ENCODE measurements at regions not wholly inside any gene's neighbourhood (a gene's known extent, or its start where the extent isn't known, plus 50 kb on each side); places are given as distances from the start of the nearest gene placed in this dataset.
"Not testable (repeated sequence)": the region's sequence is repeated elsewhere in the genome, so short reads cannot be mapped to it uniquely, and the experiment has no call there.

DNA sequence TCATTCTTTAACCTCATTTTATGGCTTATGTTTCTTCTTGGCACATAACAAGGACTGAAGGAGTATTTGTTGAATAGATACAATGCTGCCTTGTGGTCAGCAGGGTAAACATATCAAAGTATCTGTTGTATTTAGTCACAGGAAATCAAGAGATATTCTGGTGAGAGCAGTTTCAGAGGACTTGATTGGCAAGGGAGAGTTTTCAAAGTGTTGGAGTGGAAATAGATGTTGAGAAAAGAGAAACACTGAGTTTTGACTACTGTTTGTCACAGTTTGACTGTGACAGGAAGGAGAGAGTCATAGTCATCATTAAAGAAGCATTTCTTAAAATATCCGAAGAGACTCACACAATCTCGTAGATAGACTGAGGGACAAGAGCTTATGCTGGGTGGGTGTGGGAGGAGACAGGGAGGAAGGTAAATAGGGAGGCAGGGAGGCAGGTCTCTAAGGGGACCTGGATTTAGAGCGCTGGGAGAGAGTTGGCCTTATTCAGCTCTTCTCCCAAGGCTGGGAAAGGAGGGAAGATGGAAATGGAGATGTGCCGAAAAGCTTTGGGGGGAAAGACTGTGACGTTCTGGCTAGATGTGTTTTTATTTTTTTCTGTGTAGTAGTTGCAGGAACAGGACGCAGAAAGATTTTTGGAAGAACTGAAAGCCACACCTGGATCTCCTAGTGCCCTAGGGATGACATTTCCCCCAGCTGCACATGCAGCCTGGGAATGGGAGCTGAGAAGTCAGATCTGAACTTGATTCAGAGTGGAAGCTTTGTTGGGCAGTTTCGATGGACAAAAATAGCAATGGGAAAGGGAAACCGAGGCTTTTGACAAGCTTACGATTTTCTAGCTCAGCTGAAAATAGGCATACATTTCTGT, 65.0 kb upstream of the IFNGR1 start:
- DNase-seq (ENCODE audit: extremely low read depth in 1 of 11, low read depth in 9 of 11, low spot score in 4 of 11): no peak

DNA sequence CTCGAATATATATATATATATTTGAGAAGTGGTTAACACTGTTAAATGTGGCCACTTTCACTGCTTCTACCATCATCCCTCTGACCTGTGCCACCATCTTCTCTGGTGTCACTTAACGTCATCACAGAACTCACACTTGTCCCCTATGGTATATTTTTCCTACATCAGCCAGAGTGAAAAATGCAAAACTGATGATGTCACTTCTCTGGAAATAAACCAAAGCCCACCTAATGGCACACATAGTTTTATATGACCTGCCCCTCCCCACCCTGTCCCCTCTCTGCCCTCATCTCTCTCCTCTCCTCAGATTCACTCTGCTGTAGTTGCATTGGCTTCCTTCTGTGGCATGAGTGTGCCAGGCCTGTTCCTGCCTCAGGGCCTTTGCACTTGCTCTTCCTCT, 63.9 kb upstream of the IFNGR1 start:
- DNase-seq (ENCODE audit: extremely low read depth in 1 of 11, low read depth in 9 of 11, low spot score in 4 of 11): no peak

DNA sequence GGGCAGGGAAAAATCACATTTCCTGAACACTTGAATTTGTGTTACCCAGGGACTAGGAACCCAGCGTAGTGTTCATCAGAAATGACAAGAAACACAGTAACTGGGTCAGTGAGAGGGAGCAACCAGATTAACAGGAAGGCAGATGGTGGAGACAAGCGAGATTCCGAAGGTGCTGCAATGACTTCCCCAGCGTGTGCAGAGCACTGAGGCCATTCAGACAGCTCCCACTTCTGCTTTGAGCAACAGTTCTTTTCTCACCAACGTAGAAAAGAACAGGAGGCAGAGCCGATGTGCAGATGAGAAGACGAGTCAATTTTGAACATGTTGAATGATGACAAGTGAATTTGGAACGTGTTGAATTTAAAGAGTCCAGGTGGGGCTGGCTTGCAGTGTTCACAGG, 63.1 kb upstream of the IFNGR1 start:
- no peak for DNase-seq (ENCODE audit: extremely low read depth in 1 of 11, low read depth in 9 of 11, low spot score in 4 of 11)

DNA sequence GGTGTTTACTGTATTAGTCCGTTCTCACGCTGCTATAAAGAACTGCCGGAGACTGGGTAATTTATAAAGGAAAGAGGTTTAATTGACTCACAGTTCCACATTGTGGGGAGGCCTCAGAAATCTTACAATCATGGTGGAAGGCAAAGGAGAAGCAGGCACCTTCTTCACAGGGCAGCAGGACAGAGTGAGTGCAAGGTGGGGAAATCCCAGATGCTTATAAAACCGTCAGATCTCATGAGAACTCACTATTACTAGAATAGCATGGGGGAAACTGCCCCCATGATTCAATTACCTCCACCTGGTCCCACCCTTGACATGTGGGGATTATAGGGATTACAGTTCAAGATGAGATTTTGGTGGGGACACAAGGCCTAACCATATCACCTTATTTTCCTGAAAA, 60.1 kb upstream of the IFNGR1 start:
- not testable (repeated sequence) for DNase-seq (ENCODE audit: extremely low read depth in 1 of 11, low read depth in 9 of 11, low spot score in 4 of 11)

DNA sequence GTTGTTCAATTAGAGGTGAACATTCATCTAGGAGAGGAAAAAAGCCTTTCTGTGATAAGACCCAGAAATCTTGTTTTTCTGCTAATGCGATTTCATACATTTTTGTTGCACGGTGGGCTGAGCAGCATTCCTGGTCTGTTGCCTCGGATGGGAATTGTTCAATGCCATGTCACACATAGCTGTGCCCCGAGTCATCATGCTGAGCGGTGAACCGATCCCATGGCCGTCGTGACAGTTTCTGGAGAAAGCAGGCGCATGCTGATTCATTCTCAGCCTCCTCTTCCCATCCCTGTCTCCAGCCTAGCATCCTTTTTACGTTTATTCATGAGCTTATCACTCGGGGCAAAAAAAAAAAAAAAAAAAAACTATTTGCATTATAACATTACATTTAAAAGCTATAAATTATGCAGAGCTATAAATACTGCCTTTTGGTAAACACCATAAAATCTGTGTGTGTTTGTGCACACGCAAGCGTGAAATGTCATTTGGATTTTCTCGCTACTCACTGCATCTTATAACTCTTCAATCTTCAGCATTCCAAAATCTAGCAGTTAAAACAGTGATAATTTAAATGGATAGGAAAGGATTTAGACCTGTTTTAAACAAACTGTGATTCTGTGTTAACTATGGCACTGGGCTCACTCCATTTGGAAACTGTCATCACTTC, 58.9 kb upstream of the IFNGR1 start:
- DNase-seq (ENCODE audit: extremely low read depth in 1 of 11, low read depth in 9 of 11, low spot score in 4 of 11): no peak

DNA sequence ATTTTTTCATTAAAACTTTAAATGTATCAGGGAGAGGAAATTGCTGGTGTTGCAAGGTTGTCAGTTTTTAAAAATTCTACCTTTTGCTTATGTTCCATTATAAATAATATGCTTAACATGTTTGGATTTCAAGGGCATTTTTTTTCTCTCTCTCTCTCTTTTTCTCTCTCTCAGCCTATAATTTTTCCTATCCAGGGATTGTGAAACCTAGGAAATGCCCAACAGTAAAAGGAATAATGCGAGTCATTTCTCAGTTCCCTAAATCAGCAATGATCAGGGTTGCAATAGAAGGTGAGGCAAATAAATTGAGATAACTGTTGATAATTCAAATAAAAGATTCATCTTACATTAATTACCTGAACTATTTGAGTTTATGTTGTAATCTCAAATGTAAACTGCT, 53.2 kb upstream of the IFNGR1 start:
- no peak for DNase-seq (ENCODE audit: extremely low read depth in 1 of 11, low read depth in 9 of 11, low spot score in 4 of 11)

DNA sequence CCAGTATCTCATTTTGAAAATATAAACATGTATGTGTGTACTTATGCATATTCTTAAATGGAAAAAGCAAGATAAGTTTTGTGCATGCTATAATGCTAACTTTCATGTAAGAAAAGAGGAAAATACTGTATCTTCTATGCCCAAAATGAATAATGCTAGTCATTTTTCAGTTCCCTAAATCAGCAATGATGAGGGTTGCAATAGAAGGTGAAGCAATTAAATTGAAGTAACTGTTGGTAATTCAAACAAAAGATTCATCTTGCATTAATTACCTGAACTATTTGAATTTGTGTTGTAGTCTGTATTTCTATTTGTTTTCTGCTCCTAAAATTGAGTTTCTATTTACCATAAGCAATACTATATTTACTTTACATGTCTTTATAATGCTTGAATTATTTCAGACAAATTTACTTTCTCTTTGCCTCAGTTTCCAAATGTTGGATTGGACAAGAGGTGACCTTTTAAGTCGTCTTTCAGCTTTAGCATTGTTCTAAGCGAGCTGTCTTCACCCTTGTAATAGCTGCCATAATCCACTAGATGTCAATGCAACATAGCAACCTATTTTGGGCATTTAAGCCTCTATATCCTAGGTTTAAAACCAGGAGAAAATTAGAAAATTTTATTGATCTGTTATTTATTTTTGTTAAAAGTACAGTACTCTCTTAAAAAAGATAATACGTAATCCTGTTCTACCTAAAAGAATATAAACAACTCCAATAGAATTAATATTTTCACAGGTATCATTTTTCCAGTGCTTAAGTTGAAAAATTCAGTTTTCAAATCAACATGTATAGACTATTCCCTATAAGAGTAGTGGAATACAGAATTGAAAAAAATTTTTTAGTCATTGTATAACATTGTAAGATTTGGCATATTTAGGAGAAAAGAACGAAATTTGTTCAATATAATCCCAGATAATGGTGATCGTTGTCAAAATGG, 52.3 kb upstream of the IFNGR1 start:
- DNase-seq (ENCODE audit: extremely low read depth in 1 of 11, low read depth in 9 of 11, low spot score in 4 of 11): peak in 4 of 11 donors; percentile 28 to 46 (median 36)

DNA sequence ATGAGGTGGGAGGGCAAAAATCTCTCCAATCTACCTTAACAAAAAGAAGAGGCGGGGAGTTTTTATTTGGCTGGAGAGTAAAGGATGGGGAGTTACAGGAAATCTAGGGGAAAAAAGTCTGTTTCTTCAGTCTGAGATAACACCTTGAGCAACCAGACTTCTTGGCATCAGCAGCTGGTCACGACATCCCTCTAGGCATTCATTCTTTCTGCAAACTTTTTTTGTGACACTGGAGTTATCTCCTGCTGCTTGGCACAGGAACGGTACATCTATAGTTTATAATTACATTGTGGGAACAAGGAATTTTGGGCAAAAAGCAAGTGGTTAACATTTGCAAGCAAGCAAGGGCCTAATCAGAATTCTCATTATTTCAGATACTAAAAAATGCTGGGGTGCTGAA, 50.6 kb upstream of the IFNGR1 start:
- DNase-seq (ENCODE audit: extremely low read depth in 1 of 11, low read depth in 9 of 11, low spot score in 4 of 11): no peak

DNA sequence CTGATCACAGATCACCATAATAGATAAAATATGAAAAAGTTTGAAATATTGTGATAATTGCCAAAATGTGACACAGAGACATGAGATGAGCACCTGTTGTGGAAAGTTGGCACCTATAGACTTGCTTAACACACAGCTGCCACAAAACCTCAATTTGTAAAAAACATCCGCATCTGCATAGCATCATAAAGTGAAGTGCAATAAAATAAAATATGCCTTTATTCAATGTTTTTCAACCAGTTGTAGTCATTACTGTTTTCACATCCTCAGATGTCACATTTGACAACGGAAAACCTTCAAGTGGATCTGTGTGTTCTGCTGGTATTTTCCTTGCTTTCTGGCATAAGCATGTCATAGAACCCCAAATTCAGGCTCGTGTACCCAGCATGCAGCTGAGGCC, 50.2 kb upstream of the IFNGR1 start:
- no peak for DNase-seq (ENCODE audit: extremely low read depth in 1 of 11, low read depth in 9 of 11, low spot score in 4 of 11)
